UCSD-AML1 (cell line): ENCODE measurements at regions not wholly inside any gene's neighbourhood (a gene's known extent, or its start where the extent isn't known, plus 50 kb on each side); places are given as distances from the start of the nearest gene placed in this dataset.

Experiments
- DNase-seq: peaks from one replicate; lab custom pipeline; 2025; ENCODE audit not compliant: unreplicated experiment; lab: John Stamatoyannopoulos, UW

- DNase-seq = no peak
Measured at GRCh38 chr12:92583910-92584309, 118.9 kb upstream of the PLEKHG7 start.

- no peak for DNase-seq
Measured at GRCh38 chr12:92582893-92583292, 119.9 kb upstream of the PLEKHG7 start.

- no peak for DNase-seq
Measured at GRCh38 chr12:92582475-92582874, 120.3 kb upstream of the PLEKHG7 start.

GRCh38 chr12:92581604-92582003, 121.2 kb upstream of the PLEKHG7 start:
- DNase-seq = no peak

- DNase-seq = no peak
Measured at GRCh38 chr12:92574911-92575570, 127.7 kb upstream of the PLEKHG7 start.

- no peak for DNase-seq
Measured at GRCh38 chr12:92574051-92574783, 128.6 kb upstream of the PLEKHG7 start.

- DNase-seq = no peak
Measured at GRCh38 chr12:92573104-92573503, 129.7 kb upstream of the PLEKHG7 start.

GRCh38 chr12:92571844-92572543, 130.8 kb upstream of the PLEKHG7 start:
- DNase-seq = no peak

GRCh38 chr12:92571169-92571568, 131.6 kb upstream of the PLEKHG7 start:
- no peak for DNase-seq

GRCh38 chr12:92570056-92570753, 132.6 kb upstream of the PLEKHG7 start:
- no peak for DNase-seq

GRCh38 chr12:92568691-92569090, 134.1 kb upstream of the PLEKHG7 start:
- DNase-seq = no peak

- no peak for DNase-seq
Measured at GRCh38 chr12:92566448-92567019, 136.3 kb upstream of the PLEKHG7 start.

GRCh38 chr12:92563819-92564218, 139.0 kb upstream of the PLEKHG7 start:
- no peak for DNase-seq

- no peak for DNase-seq
Measured at GRCh38 chr12:92562063-92562734, 140.6 kb upstream of the PLEKHG7 start.

- no peak for DNase-seq
Measured at GRCh38 chr12:92561543-92561899, 141.3 kb upstream of the PLEKHG7 start.

- DNase-seq = no peak
Measured at GRCh38 chr12:92560713-92561542, 141.9 kb upstream of the PLEKHG7 start.

- no peak for DNase-seq
Measured at GRCh38 chr12:92558806-92559205, 144.0 kb upstream of the PLEKHG7 start.

GRCh38 chr12:92558215-92558773, 144.5 kb upstream of the PLEKHG7 start:
- no peak for DNase-seq

- DNase-seq = no peak
Measured at GRCh38 chr12:92557422-92557724, 145.4 kb upstream of the PLEKHG7 start.
